HCT116 (cell line): ENCODE measurements at regions not wholly inside any gene's neighbourhood (a gene's known extent, or its start where the extent isn't known, plus 50 kb on each side); places are given as distances from the start of the nearest gene placed in this dataset.

Experiments
- ATAC-seq: fragments of 200-7000 bp; cut with Tn5 transposase; 2 replicates; pipeline ENCODE4 v1.9.1; 2020; ENCODE audit warnings: mild to moderate bottlenecking, moderate library complexity
- BruUV-seq: library from RNA; stranded (reverse); fragments of 400-500 nt; replicated peaks from 2 replicates; lab custom pipeline; 2021; lab: Mats Ljungman, UMichigan
- CTCF ChIA-PET: fragments of 300-600 bp; sonication (Branson Sonifier 250); formaldehyde crosslinking; loops from one replicate; lab custom pipeline; 2021; ENCODE audit warnings: antibody characterized with exemption; lab: Charles Lee
- POLR2A ChIA-PET: fragments of 300-600, 350-600 bp; sonication (Branson Sonifier 250); formaldehyde crosslinking; loops from one replicate; lab custom pipeline; 2021; ENCODE audit warnings: antibody characterized with exemption; lab: Charles Lee
- RAD21 ChIA-PET, 2 experiments: fragments of 300-600 bp; sonication (Branson Sonifier 250); formaldehyde crosslinking; loops; one replicate each; lab custom pipeline; 2023; ENCODE audit warnings: low total read pairs in 2 of 2; ENCODE audit not compliant: uncharacterized antibody in 2 of 2, unreplicated experiment in 2 of 2, low non-redundant PET in 1 of 2; lab: Charles Lee
- DNase-seq: peaks from one replicate; pipeline ENCODE4 v3.0.0-alpha.2; 2010; ENCODE audit warnings: low read depth, low spot score
- H2AFZ ChIP-seq: fragments of 200-600 bp; shearing (Covaris generic), sonication (generic); 2 replicates; pipeline ENCODE4 v1.6.1; 2017; ENCODE audit warnings: low read depth, mixed run types, mixed read lengths, antibody characterized with exemption, low read length; ENCODE audit not compliant: poor library complexity, severe bottlenecking
- H3K27ac ChIP-seq: 2 replicates; pipeline ENCODE4 v1.5.1; 2012; ENCODE audit warnings: low read depth, low read length
- H3K27me3 ChIP-seq: fragments of 200-600 bp; sonication (generic); 2 replicates; pipeline ENCODE4 v1.6.1; 2016; ENCODE audit warnings: mixed run types, low read length, mixed read lengths; ENCODE audit not compliant: insufficient read depth
- H3K36me3 ChIP-seq, 2 experiments: fragments of 200-500 bp in 1 of 2; fragments of 200-600 bp in 1 of 2; sonication (Bioruptor generic) in 1 of 2; sonication (generic) in 1 of 2; 2 replicates each; pipeline versions ENCODE4 v1.5.1 to v1.6.1; 2014 to 2016; ENCODE audit warnings: low read length in 2 of 2, inconsistent platforms in 1 of 2, mixed read lengths in 1 of 2, mixed run types in 1 of 2; ENCODE audit not compliant: insufficient read depth in 2 of 2, control insufficient read depth in 1 of 2
- H3K4me1 ChIP-seq, 2 experiments: fragments of 200-600 bp in 1 of 2; sonication (generic) in 1 of 2; 2 replicates each; pipeline versions ENCODE4 v1.5.1 to v1.6.1; 2012 to 2017; ENCODE audit warnings: low read length in 2 of 2, inconsistent platforms in 1 of 2, mild to moderate bottlenecking in 1 of 2, mixed read lengths in 1 of 2, mixed run types in 1 of 2, moderate library complexity in 1 of 2; ENCODE audit not compliant: insufficient read depth in 2 of 2, control insufficient read depth in 1 of 2
- H3K4me2 ChIP-seq: fragments of 200-600 bp; sonication (generic); 2 replicates; pipeline ENCODE4 v1.6.1; 2017; ENCODE audit warnings: mixed run types, low read length, mixed read lengths
- H3K4me3 ChIP-seq, 2 experiments: fragments of 200-600 bp in 1 of 2; sonication (generic) in 1 of 2; replicated peaks in 1 of 2; 2 replicates each; pipeline ENCODE4 v1.5.1; 2011 to 2016; ENCODE audit warnings: low read length in 2 of 2, control low read depth in 1 of 2, low read depth in 1 of 2, mild to moderate bottlenecking in 1 of 2, mixed read lengths in 1 of 2, mixed run types in 1 of 2
- H3K79me2 ChIP-seq: fragments of 200-600 bp; sonication (generic); 2 replicates; pipeline ENCODE4 v1.6.1; 2017; ENCODE audit warnings: mild to moderate bottlenecking, mixed run types, low read length, moderate library complexity, mixed read lengths; ENCODE audit not compliant: insufficient read depth
- H3K9ac ChIP-seq: fragments of 200-600 bp; sonication (generic); 2 replicates; pipeline ENCODE4 v1.6.1; 2016; ENCODE audit warnings: low read length, mixed read lengths
- H3K9me2 ChIP-seq: fragments of 200-600 bp; sonication (generic), shearing (Covaris generic); 2 replicates; pipeline ENCODE4 v1.6.1; 2017; ENCODE audit warnings: mixed run types, mild to moderate bottlenecking, moderate library complexity; ENCODE audit not compliant: insufficient read depth
- H3K9me3 ChIP-seq, 2 experiments: fragments of 200-500 bp in 1 of 2; fragments of 200-600 bp in 1 of 2; sonication (Bioruptor generic) in 1 of 2; sonication (generic) in 1 of 2; 2 replicates each; pipeline ENCODE4 v1.6.1; 2014 to 2017; ENCODE audit warnings: low read length in 2 of 2, mixed read lengths in 2 of 2, inconsistent platforms in 1 of 2, low read depth in 1 of 2, mild to moderate bottlenecking in 1 of 2, mixed run types in 1 of 2, moderate library complexity in 1 of 2; ENCODE audit not compliant: control insufficient read depth in 1 of 2, insufficient read depth in 1 of 2
- H4K20me1 ChIP-seq: fragments of 200-600 bp; sonication (generic), shearing (Covaris generic); 2 replicates; pipeline ENCODE4 v1.6.1; 2017; ENCODE audit warnings: mixed run types, mild to moderate bottlenecking, moderate library complexity; ENCODE audit not compliant: insufficient read depth
- CEBPB ChIP-seq: IDR thresholded peaks from 2 replicates; pipeline ENCODE4 v1.6.1; 2012; ENCODE audit warnings: low read depth
- EGR1 ChIP-seq: IDR thresholded peaks from 2 replicates; pipeline ENCODE4 v1.6.1; 2012; ENCODE audit warnings: low read depth
- FOSL1 ChIP-seq: IDR thresholded peaks from 2 replicates; pipeline ENCODE4 v1.6.1; 2012; ENCODE audit warnings: low read depth
- JUND ChIP-seq: IDR thresholded peaks from 2 replicates; pipeline ENCODE4 v1.6.1; 2012
- POLR2AphosphoS5 ChIP-seq: IDR thresholded peaks from 2 replicates; pipeline ENCODE4 v1.6.1; 2011; ENCODE audit warnings: mild to moderate bottlenecking, low read depth, low read length, moderate library complexity
- RAD21 ChIP-seq: IDR thresholded peaks from 2 replicates; pipeline ENCODE4 v1.6.1; 2012; ENCODE audit warnings: low read depth, mild to moderate bottlenecking
- SP1 ChIP-seq: IDR thresholded peaks from 2 replicates; pipeline ENCODE4 v1.6.1; 2012; ENCODE audit warnings: low read depth
- TCF7L2 ChIP-seq: IDR thresholded peaks from 2 replicates; pipeline ENCODE4 v1.7.0; 2011; ENCODE audit warnings: borderline replicate concordance, inconsistent platforms; ENCODE audit not compliant: insufficient read depth, insufficient read length; ENCODE audit errors: extremely low read depth
- YY1 ChIP-seq: IDR thresholded peaks from 2 replicates; pipeline ENCODE4 v1.6.1; 2011; ENCODE audit warnings: low read length, low read depth, moderate library complexity, mild to moderate bottlenecking; ENCODE audit not compliant: insufficient replicate concordance; ENCODE audit errors: extremely low read depth
- ZFX ChIP-seq: fragments of 450-650 bp; IDR thresholded peaks from 2 replicates; pipeline ENCODE4 v1.6.1; 2017
- ZNF274 ChIP-seq: fragments of 200-500 bp; sonication (Bioruptor generic); IDR thresholded peaks from 2 replicates; pipeline ENCODE4 v1.6.1; 2014; ENCODE audit warnings: mild to moderate bottlenecking, low read depth, low read length, inconsistent platforms
- intact Hi-C: fragments of 100-400 bp; cut with micrococcal nuclease; formaldehyde crosslinking; loops from 2 replicates; pipeline ENCODE4 v1.10.0; 2022
- TF ChIP-seq, protein P1 (sequence below): IDR thresholded peaks from 2 replicates; pipeline ENCODE4 v1.6.1; 2012
- TF ChIP-seq, protein P2 (sequence below): IDR thresholded peaks from 2 replicates; pipeline ENCODE4 v1.6.1; 2012; ENCODE audit warnings: low read depth

GRCh38 chr11:79522626-79523025 is 81.8 kb upstream of the TENM4 start:
- peaks cover 0 to 7% of the 10 kb centered on the region in 2 experiments; a peak in 1 of 4 replicates for H3K9me3 ChIP-seq
- H3K9me2 ChIP-seq = no peaks in the 10 kb centered on the region
- POLR2A ChIA-PET = no interaction called here
- H3K4me3 ChIP-seq = no peak overlapping the region
- no peak overlapping the region for H2AFZ ChIP-seq
- no peak for DNase-seq
- TF ChIP-seq, protein P1, sequence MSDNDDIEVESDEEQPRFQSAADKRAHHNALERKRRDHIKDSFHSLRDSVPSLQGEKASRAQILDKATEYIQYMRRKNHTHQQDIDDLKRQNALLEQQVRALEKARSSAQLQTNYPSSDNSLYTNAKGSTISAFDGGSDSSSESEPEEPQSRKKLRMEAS = no peak
- TF ChIP-seq POLR2AphosphoS5 = no peak
- ATAC-seq = no peak
- no peak overlapping the region for H3K9ac ChIP-seq
- H3K27ac ChIP-seq = no peak overlapping the region
- no TSS peak for BruUV-seq
- H3K79me2 ChIP-seq = no peaks in the 10 kb centered on the region
- H3K4me2 ChIP-seq = no peak overlapping the region
- RAD21 ChIA-PET = no interaction called here
- H3K36me3 ChIP-seq = no peaks in the 10 kb centered on the region
- H3K4me1 ChIP-seq = no peaks in the 10 kb centered on the region
- no peaks in the 10 kb centered on the region for H3K27me3 ChIP-seq
- no peaks in the 10 kb centered on the region for H4K20me1 ChIP-seq
- intact Hi-C loops = no loop called here
- CTCF ChIA-PET = no interaction called here

GRCh38 chr11:79520086-79520485 is 79.3 kb upstream of the TENM4 start:
- H3K9me2 ChIP-seq = no peaks in the 10 kb centered on the region
- H3K4me1 ChIP-seq = no peaks in the 10 kb centered on the region
- H3K9ac ChIP-seq = no peak overlapping the region
- H4K20me1 ChIP-seq = no peaks in the 10 kb centered on the region
- H3K79me2 ChIP-seq = no peaks in the 10 kb centered on the region
- no TSS peak for BruUV-seq
- ChIA-PET RAD21 (no interaction called here), CTCF (no interaction called here), POLR2A (no interaction called here)
- no peaks in the 10 kb centered on the region for H3K27me3 ChIP-seq
- H3K4me3 ChIP-seq = no peak overlapping the region
- H3K27ac ChIP-seq = no peak overlapping the region
- H3K4me2 ChIP-seq = no peak overlapping the region
- intact Hi-C loops = no loop called here
- no peak for ATAC-seq
- no peaks in the 10 kb centered on the region for H3K36me3 ChIP-seq
- 0 out of 4 replicates have a peak, but pooled peaks cover 0 to 3% of the 10 kb centered on the region in 2 experiments for H3K9me3 ChIP-seq
- TF ChIP-seq, protein P2, sequence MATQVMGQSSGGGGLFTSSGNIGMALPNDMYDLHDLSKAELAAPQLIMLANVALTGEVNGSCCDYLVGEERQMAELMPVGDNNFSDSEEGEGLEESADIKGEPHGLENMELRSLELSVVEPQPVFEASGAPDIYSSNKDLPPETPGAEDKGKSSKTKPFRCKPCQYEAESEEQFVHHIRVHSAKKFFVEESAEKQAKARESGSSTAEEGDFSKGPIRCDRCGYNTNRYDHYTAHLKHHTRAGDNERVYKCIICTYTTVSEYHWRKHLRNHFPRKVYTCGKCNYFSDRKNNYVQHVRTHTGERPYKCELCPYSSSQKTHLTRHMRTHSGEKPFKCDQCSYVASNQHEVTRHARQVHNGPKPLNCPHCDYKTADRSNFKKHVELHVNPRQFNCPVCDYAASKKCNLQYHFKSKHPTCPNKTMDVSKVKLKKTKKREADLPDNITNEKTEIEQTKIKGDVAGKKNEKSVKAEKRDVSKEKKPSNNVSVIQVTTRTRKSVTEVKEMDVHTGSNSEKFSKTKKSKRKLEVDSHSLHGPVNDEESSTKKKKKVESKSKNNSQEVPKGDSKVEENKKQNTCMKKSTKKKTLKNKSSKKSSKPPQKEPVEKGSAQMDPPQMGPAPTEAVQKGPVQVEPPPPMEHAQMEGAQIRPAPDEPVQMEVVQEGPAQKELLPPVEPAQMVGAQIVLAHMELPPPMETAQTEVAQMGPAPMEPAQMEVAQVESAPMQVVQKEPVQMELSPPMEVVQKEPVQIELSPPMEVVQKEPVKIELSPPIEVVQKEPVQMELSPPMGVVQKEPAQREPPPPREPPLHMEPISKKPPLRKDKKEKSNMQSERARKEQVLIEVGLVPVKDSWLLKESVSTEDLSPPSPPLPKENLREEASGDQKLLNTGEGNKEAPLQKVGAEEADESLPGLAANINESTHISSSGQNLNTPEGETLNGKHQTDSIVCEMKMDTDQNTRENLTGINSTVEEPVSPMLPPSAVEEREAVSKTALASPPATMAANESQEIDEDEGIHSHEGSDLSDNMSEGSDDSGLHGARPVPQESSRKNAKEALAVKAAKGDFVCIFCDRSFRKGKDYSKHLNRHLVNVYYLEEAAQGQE = no peak
- no peak for TF ChIP-seq FOSL1
- no peak for TF ChIP-seq EGR1
- no peak for TF ChIP-seq YY1
- no peak for TF ChIP-seq JUND
- TF ChIP-seq SP1 = no peak
- TF ChIP-seq POLR2AphosphoS5 = no peak
- no peak for TF ChIP-seq RAD21
- TF ChIP-seq ZNF274 = no peak
- no peak for TF ChIP-seq ZFX
- TF ChIP-seq CEBPB = no peak
- no peak for TF ChIP-seq TCF7L2
- no peak overlapping the region for H2AFZ ChIP-seq
- DNase-seq = no peak
